HCT116 (cell line): ENCODE measurements at regions not wholly inside any gene's neighbourhood (a gene's known extent, or its start where the extent isn't known, plus 50 kb on each side); places are given as distances from the start of the nearest gene placed in this dataset.

Source experiments
- ATAC-seq: fragments of 200-7000 bp; cut with Tn5 transposase; 2 replicates; pipeline ENCODE4 v1.9.1; 2020; ENCODE audit warnings: mild to moderate bottlenecking, moderate library complexity
- BruUV-seq: library from RNA; stranded (reverse); fragments of 400-500 nt; replicated peaks from 2 replicates; lab custom pipeline; 2021; lab: Mats Ljungman, UMichigan
- CTCF ChIA-PET: fragments of 300-600 bp; sonication (Branson Sonifier 250); formaldehyde crosslinking; loops from one replicate; lab custom pipeline; 2021; ENCODE audit warnings: antibody characterized with exemption; lab: Charles Lee
- POLR2A ChIA-PET: fragments of 300-600, 350-600 bp; sonication (Branson Sonifier 250); formaldehyde crosslinking; loops from one replicate; lab custom pipeline; 2021; ENCODE audit warnings: antibody characterized with exemption; lab: Charles Lee
- RAD21 ChIA-PET, 2 experiments: fragments of 300-600 bp; sonication (Branson Sonifier 250); formaldehyde crosslinking; loops; one replicate each; lab custom pipeline; 2023; ENCODE audit warnings: low total read pairs in 2 of 2; ENCODE audit not compliant: uncharacterized antibody in 2 of 2, unreplicated experiment in 2 of 2, low non-redundant PET in 1 of 2; lab: Charles Lee
- DNase-seq: peaks from one replicate; pipeline ENCODE4 v3.0.0-alpha.2; 2010; ENCODE audit warnings: low read depth, low spot score
- H2AFZ ChIP-seq: fragments of 200-600 bp; shearing (Covaris generic), sonication (generic); 2 replicates; pipeline ENCODE4 v1.6.1; 2017; ENCODE audit warnings: low read depth, mixed run types, mixed read lengths, antibody characterized with exemption, low read length; ENCODE audit not compliant: poor library complexity, severe bottlenecking
- H3K27ac ChIP-seq: 2 replicates; pipeline ENCODE4 v1.5.1; 2012; ENCODE audit warnings: low read depth, low read length
- H3K27me3 ChIP-seq: fragments of 200-600 bp; sonication (generic); 2 replicates; pipeline ENCODE4 v1.6.1; 2016; ENCODE audit warnings: mixed run types, low read length, mixed read lengths; ENCODE audit not compliant: insufficient read depth
- H3K36me3 ChIP-seq, 2 experiments: fragments of 200-500 bp in 1 of 2; fragments of 200-600 bp in 1 of 2; sonication (Bioruptor generic) in 1 of 2; sonication (generic) in 1 of 2; 2 replicates each; pipeline versions ENCODE4 v1.5.1 to v1.6.1; 2014 to 2016; ENCODE audit warnings: low read length in 2 of 2, inconsistent platforms in 1 of 2, mixed read lengths in 1 of 2, mixed run types in 1 of 2; ENCODE audit not compliant: insufficient read depth in 2 of 2, control insufficient read depth in 1 of 2
- H3K4me1 ChIP-seq, 2 experiments: fragments of 200-600 bp in 1 of 2; sonication (generic) in 1 of 2; 2 replicates each; pipeline versions ENCODE4 v1.5.1 to v1.6.1; 2012 to 2017; ENCODE audit warnings: low read length in 2 of 2, inconsistent platforms in 1 of 2, mild to moderate bottlenecking in 1 of 2, mixed read lengths in 1 of 2, mixed run types in 1 of 2, moderate library complexity in 1 of 2; ENCODE audit not compliant: insufficient read depth in 2 of 2, control insufficient read depth in 1 of 2
- H3K4me2 ChIP-seq: fragments of 200-600 bp; sonication (generic); 2 replicates; pipeline ENCODE4 v1.6.1; 2017; ENCODE audit warnings: mixed run types, low read length, mixed read lengths
- H3K4me3 ChIP-seq, 2 experiments: fragments of 200-600 bp in 1 of 2; sonication (generic) in 1 of 2; replicated peaks in 1 of 2; 2 replicates each; pipeline ENCODE4 v1.5.1; 2011 to 2016; ENCODE audit warnings: low read length in 2 of 2, control low read depth in 1 of 2, low read depth in 1 of 2, mild to moderate bottlenecking in 1 of 2, mixed read lengths in 1 of 2, mixed run types in 1 of 2
- H3K79me2 ChIP-seq: fragments of 200-600 bp; sonication (generic); 2 replicates; pipeline ENCODE4 v1.6.1; 2017; ENCODE audit warnings: mild to moderate bottlenecking, mixed run types, low read length, moderate library complexity, mixed read lengths; ENCODE audit not compliant: insufficient read depth
- H3K9ac ChIP-seq: fragments of 200-600 bp; sonication (generic); 2 replicates; pipeline ENCODE4 v1.6.1; 2016; ENCODE audit warnings: low read length, mixed read lengths
- H3K9me2 ChIP-seq: fragments of 200-600 bp; sonication (generic), shearing (Covaris generic); 2 replicates; pipeline ENCODE4 v1.6.1; 2017; ENCODE audit warnings: mixed run types, mild to moderate bottlenecking, moderate library complexity; ENCODE audit not compliant: insufficient read depth
- H3K9me3 ChIP-seq, 2 experiments: fragments of 200-500 bp in 1 of 2; fragments of 200-600 bp in 1 of 2; sonication (Bioruptor generic) in 1 of 2; sonication (generic) in 1 of 2; 2 replicates each; pipeline ENCODE4 v1.6.1; 2014 to 2017; ENCODE audit warnings: low read length in 2 of 2, mixed read lengths in 2 of 2, inconsistent platforms in 1 of 2, low read depth in 1 of 2, mild to moderate bottlenecking in 1 of 2, mixed run types in 1 of 2, moderate library complexity in 1 of 2; ENCODE audit not compliant: control insufficient read depth in 1 of 2, insufficient read depth in 1 of 2
- H4K20me1 ChIP-seq: fragments of 200-600 bp; sonication (generic), shearing (Covaris generic); 2 replicates; pipeline ENCODE4 v1.6.1; 2017; ENCODE audit warnings: mixed run types, mild to moderate bottlenecking, moderate library complexity; ENCODE audit not compliant: insufficient read depth
- ATF3 ChIP-seq: IDR thresholded peaks from 2 replicates; pipeline ENCODE4 v1.6.1; 2012
- CEBPB ChIP-seq: IDR thresholded peaks from 2 replicates; pipeline ENCODE4 v1.6.1; 2012; ENCODE audit warnings: low read depth
- CTCF ChIP-seq, 3 experiments: fragments of 200-600 bp in 1 of 3; sonication (generic) in 1 of 3; IDR thresholded peaks in 2 of 3; conservative IDR thresholded peaks in 1 of 3; 2 replicates each; pipeline ENCODE4 v1.5.1; 2012 to 2017; ENCODE audit warnings: low read depth in 2 of 3, low read length in 2 of 3, antibody characterized with exemption in 1 of 3, borderline replicate concordance in 1 of 3, control low read depth in 1 of 3, mild to moderate bottlenecking in 1 of 3, mixed read lengths in 1 of 3, mixed run types in 1 of 3, moderate library complexity in 1 of 3; ENCODE audit not compliant: insufficient read depth in 1 of 3
- EGR1 ChIP-seq: IDR thresholded peaks from 2 replicates; pipeline ENCODE4 v1.6.1; 2012; ENCODE audit warnings: low read depth
- JUND ChIP-seq: IDR thresholded peaks from 2 replicates; pipeline ENCODE4 v1.6.1; 2012
- POLR2AphosphoS5 ChIP-seq: IDR thresholded peaks from 2 replicates; pipeline ENCODE4 v1.6.1; 2011; ENCODE audit warnings: mild to moderate bottlenecking, low read depth, low read length, moderate library complexity
- SIN3A ChIP-seq: IDR thresholded peaks from 2 replicates; pipeline ENCODE4 v1.6.1; 2012; ENCODE audit warnings: low read depth
- SP1 ChIP-seq: IDR thresholded peaks from 2 replicates; pipeline ENCODE4 v1.6.1; 2012; ENCODE audit warnings: low read depth
- ZNF274 ChIP-seq: fragments of 200-500 bp; sonication (Bioruptor generic); IDR thresholded peaks from 2 replicates; pipeline ENCODE4 v1.6.1; 2014; ENCODE audit warnings: mild to moderate bottlenecking, low read depth, low read length, inconsistent platforms
- intact Hi-C: fragments of 100-400 bp; cut with micrococcal nuclease; formaldehyde crosslinking; loops from 2 replicates; pipeline ENCODE4 v1.10.0; 2022

GRCh38 chr2:129763966-129764365, 215.5 kb upstream of the RAB6C start:
- Histone ChIP-seq H4K20me1 (no peaks in the 10 kb centered on the region), H3K27ac (no peak overlapping the region), H3K4me3 (no peak overlapping the region), H3K27me3 (peaks cover 19% of the 10 kb centered on the region), H3K4me1 (no peaks in the 10 kb centered on the region), H3K36me3 (no peaks in the 10 kb centered on the region), H3K79me2 (no peaks in the 10 kb centered on the region), H3K9me2 (no peaks in the 10 kb centered on the region), H3K9me3 (no peaks in the 10 kb centered on the region), H2AFZ (no peak overlapping the region), H3K9ac (no peak overlapping the region), H3K4me2 (no peak overlapping the region)
- no peak for DNase-seq
- no peak for TF ChIP-seq CTCF (IDR thresholded peaks at IDR 0.05 in 2 of 3, conservative IDR thresholded peaks at IDR 0.05 in 1 of 3; ENCODE audit: borderline replicate concordance in 1 of 3, insufficient read depth in 1 of 3, low read depth in 2 of 3, low read length in 2 of 3)
- no peak for TF ChIP-seq EGR1
- no peak for TF ChIP-seq ZNF274
- no peak for TF ChIP-seq SIN3A
- TF ChIP-seq POLR2AphosphoS5 = no peak
- TF ChIP-seq SP1 = no peak
- TF ChIP-seq CEBPB = no peak
- TF ChIP-seq ATF3 = no peak
- no peak for TF ChIP-seq JUND
- ChIA-PET CTCF (interaction anchor here (1.4 kb wide), 1 partner anchor 160 kb away, joined by 8 read pairs; no protein-coding TSS in a partner anchor), POLR2A (no interaction called here), RAD21 (interaction anchor here in 1 of 2 experiments (1.0 kb wide), 1 partner anchor 160 kb away, joined by 3 read pairs; no protein-coding TSS in a partner anchor)
- no TSS peak for BruUV-seq
- no peak for ATAC-seq
- intact Hi-C loops = loop anchor here (1.0 to 2.0 kb wide), 2 partner anchors 85 to 159 kb away; no protein-coding TSS in a partner anchor
